Activated CD8-positive, alpha-beta T cell treated with anti-CD3 and anti-CD28 coated beads for 36 hours (primary cell): ENCODE measurements at regions not wholly inside any gene's neighbourhood (a gene's known extent, or its start where the extent isn't known, plus 50 kb on each side); places are given as distances from the start of the nearest gene placed in this dataset.

Experiments
- ATAC-seq: fragments of 200-7000 bp; cut with Tn5 transposase; one replicate; pipeline ENCODE4 v1.10.0; 2021; ENCODE audit warnings: mild to moderate bottlenecking, moderate library complexity
- CTCF ChIA-PET: fragments of 350-600 bp; sonication (Branson Sonifier 250); formaldehyde crosslinking; loops from one replicate; lab custom pipeline; 2021; ENCODE audit warnings: antibody characterized with exemption; lab: Charles Lee
- POLR2A ChIA-PET: fragments of 350-600 bp; sonication (Branson Sonifier 250); formaldehyde crosslinking; loops from one replicate; lab custom pipeline; 2021; ENCODE audit warnings: antibody characterized with exemption; lab: Charles Lee
- DNase-seq: peaks from one replicate; pipeline ENCODE4 v3.0.0-alpha.2; 2020
- H3K27ac Mint-ChIP-seq: one replicate; pipeline ENCODE4 v1.8.0; 2021; ENCODE audit warnings: mild to moderate bottlenecking, mixed read lengths
- H3K27me3 Mint-ChIP-seq: one replicate; pipeline ENCODE4 v1.8.0; 2021; ENCODE audit warnings: mixed read lengths
- H3K36me3 Mint-ChIP-seq: one replicate; pipeline ENCODE4 v1.8.0; 2021; ENCODE audit warnings: low read depth, mixed read lengths
- H3K4me1 Mint-ChIP-seq: one replicate; pipeline ENCODE4 v1.8.0; 2021; ENCODE audit warnings: low read depth, mixed read lengths
- H3K4me3 Mint-ChIP-seq: one replicate; pipeline ENCODE4 v1.8.0; 2021; ENCODE audit warnings: mild to moderate bottlenecking, moderate library complexity, mixed read lengths
- H3K9me3 Mint-ChIP-seq: one replicate; pipeline ENCODE4 v1.8.0; 2021; ENCODE audit warnings: mixed read lengths
- CTCF ChIP-seq: fragments of 200-600 bp; IDR thresholded peaks from one replicate; pipeline ENCODE4 v1.8.0; 2022; ENCODE audit warnings: antibody characterized with exemption, mild to moderate bottlenecking
- intact Hi-C: fragments of 100-400 bp; cut with micrococcal nuclease; formaldehyde crosslinking; loops from one replicate; pipeline ENCODE4 v1.10.0; 2022

GRCh38 chr4:27835851-27836250 lies 975.2 kb downstream of the STIM2 start:
- ATAC-seq (no peak), DNase-seq (no peak)
- peaks cover 2% of the 10 kb centered on the region for H3K9me3 Mint-ChIP-seq
- no peak overlapping the region for H3K4me3 Mint-ChIP-seq
- H3K27me3 Mint-ChIP-seq = no peaks in the 10 kb centered on the region
- no peak overlapping the region for H3K27ac Mint-ChIP-seq
- POLR2A ChIA-PET = no interaction called here
- H3K36me3 Mint-ChIP-seq = no peaks in the 10 kb centered on the region
- intact Hi-C loops = no loop called here
- H3K4me1 Mint-ChIP-seq = no peaks in the 10 kb centered on the region
- TF ChIP-seq CTCF = no peak
- CTCF ChIA-PET = no interaction called here

- Mint-ChIP-seq H3K27me3 (no peaks in the 10 kb centered on the region), H3K27ac (no peak overlapping the region), H3K4me1 (no peaks in the 10 kb centered on the region), H3K36me3 (no peaks in the 10 kb centered on the region), H3K4me3 (no peak overlapping the region), H3K9me3 (peaks cover 2% of the 10 kb centered on the region)
- CTCF ChIA-PET = no interaction called here
- POLR2A ChIA-PET = no interaction called here
- no peak for DNase-seq
- ATAC-seq = no peak
- no peak for TF ChIP-seq CTCF
- intact Hi-C loops = no loop called here
Observed at GRCh38 chr4:27836523-27836922, 975.9 kb downstream of the STIM2 start.

GRCh38 chr4:27843776-27844175 lies 983.1 kb downstream of the STIM2 start:
- no peak overlapping the region for H3K27ac Mint-ChIP-seq
- H3K36me3 Mint-ChIP-seq = no peaks in the 10 kb centered on the region
- no peak for ATAC-seq
- intact Hi-C loops = no loop called here
- peaks cover 5% of the 10 kb centered on the region for H3K9me3 Mint-ChIP-seq
- TF ChIP-seq CTCF = no peak
- ChIA-PET CTCF (no interaction called here), POLR2A (no interaction called here)
- H3K4me3 Mint-ChIP-seq = no peak overlapping the region
- H3K4me1 Mint-ChIP-seq = no peaks in the 10 kb centered on the region
- no peak for DNase-seq
- H3K27me3 Mint-ChIP-seq = no peaks in the 10 kb centered on the region

- CTCF ChIA-PET = no interaction called here
- no peak for TF ChIP-seq CTCF
- Mint-ChIP-seq H3K27ac (no peak overlapping the region), H3K9me3 (peaks cover 6% of the 10 kb centered on the region), H3K27me3 (no peaks in the 10 kb centered on the region), H3K4me1 (no peaks in the 10 kb centered on the region), H3K4me3 (no peak overlapping the region), H3K36me3 (no peaks in the 10 kb centered on the region)
- no peak for ATAC-seq
- intact Hi-C loops = no loop called here
- DNase-seq = no peak
- POLR2A ChIA-PET = no interaction called here
Observed at GRCh38 chr4:27844376-27844775, 983.7 kb downstream of the STIM2 start.

GRCh38 chr4:27846951-27847350 lies 986.3 kb downstream of the STIM2 start:
- CTCF ChIA-PET = interaction anchor here (1.8 kb wide), 1 partner anchor 30 kb away, joined by 3 read pairs; no protein-coding TSS in a partner anchor
- intact Hi-C loops = no loop called here

More at GRCh38 chr4:27846951-27847350, 986.3 kb downstream of the STIM2 start:
- H3K4me3 Mint-ChIP-seq = no peak overlapping the region
- no peak for DNase-seq
- peaks cover 3% of the 10 kb centered on the region for H3K9me3 Mint-ChIP-seq
- no peak for TF ChIP-seq CTCF
- ATAC-seq = no peak
- POLR2A ChIA-PET = no interaction called here
- H3K27ac Mint-ChIP-seq = no peak overlapping the region
- no peaks in the 10 kb centered on the region for H3K27me3 Mint-ChIP-seq
- no peaks in the 10 kb centered on the region for H3K36me3 Mint-ChIP-seq
- H3K4me1 Mint-ChIP-seq = no peaks in the 10 kb centered on the region
